Posterior cingulate gyrus (tissue), 11 donors: ENCODE measurements at regions not wholly inside any gene's neighbourhood (a gene's known extent, or its start where the extent isn't known, plus 50 kb on each side); places are given as distances from the start of the nearest gene placed in this dataset.

Experiments used
- DNase-seq, 10 donors: peaks; one replicate each; pipeline versions ENCODE4 v3.0.0 to v3.0.0-alpha.2; 2020 to 2021; ENCODE audit warnings: mixed read lengths in 3 of 10
- intact Hi-C: fragments of 100-400 bp; cut with DNase I; formaldehyde crosslinking; loops from one replicate; pipeline ENCODE4 v1.15.1; 2023

DNA sequence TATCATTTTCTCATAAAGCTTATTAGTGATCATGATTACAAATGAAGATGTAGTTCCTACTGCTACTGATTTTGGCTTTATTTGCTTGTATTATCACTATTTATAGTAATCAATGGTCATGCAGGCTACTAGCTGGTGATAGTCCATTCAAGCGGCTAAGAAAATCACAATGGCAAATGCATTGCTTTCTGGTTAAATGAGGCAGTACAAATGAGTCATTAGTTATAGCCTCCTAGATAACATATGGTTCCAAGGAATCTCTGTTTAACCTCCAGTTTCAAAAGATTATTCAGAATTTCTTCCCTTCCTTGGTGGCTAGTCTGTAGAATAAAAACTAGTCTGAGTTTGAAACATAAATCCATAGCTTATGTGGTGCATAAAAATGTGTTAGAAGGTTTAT is 141.3 kb upstream of the HTR2A start:
- intact Hi-C loops = no loop called here
- DNase-seq = no peak

DNA sequence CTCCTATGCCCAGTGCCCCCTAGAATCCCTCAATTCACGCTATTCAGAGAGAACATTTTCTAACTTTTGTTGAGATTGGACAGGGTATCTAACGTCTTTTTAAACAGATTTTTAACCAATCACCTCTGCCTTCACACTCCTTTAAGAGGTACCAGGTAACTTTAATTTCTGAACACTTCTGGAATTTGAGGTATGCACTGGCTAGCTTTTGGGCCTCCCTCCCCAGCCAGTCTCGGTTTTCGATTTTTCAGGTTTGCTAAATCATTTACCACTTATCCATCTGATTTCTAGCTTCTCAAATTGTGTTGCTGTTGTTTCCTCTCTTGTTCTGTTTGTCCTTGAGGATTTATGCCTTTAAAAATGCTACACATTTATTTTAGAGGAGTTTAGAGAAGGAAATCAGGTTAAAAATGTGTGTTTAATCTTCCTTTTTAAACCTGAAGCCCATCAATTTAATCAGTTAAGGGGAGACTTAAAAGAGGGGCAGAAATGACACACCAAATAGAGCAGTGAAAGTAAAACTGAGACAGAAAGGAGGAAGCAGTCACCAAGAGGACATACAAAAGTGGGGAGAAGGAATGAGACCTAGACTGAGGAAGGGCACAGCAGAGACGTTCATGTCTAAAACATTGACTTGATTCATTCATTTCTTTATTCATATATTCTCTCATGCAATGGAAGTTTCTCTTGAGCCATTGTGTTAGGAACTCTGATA is 139.6 kb upstream of the HTR2A start:
- intact Hi-C loops = no loop called here
- no peak for DNase-seq

DNA sequence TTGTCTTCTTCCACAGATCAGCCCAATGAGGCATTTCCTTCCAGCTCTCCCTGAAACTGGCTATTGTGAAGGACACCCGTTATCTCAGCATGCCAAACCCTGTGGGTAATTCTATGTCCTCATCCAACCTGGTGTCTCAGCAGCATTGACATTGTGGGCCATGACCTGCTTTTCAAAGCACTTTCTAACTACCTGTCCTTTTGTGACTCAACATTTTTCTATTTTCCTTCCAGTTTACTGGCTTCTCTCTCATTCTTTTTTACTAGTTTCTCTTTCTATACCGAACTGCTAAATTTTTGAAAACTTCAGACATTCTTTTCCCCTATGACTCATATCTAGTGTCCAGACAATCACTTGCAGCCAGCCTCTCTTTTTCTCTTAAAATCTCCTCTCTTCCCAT is 136.4 kb upstream of the HTR2A start:
- DNase-seq = no peak
- intact Hi-C loops = no loop called here

DNA sequence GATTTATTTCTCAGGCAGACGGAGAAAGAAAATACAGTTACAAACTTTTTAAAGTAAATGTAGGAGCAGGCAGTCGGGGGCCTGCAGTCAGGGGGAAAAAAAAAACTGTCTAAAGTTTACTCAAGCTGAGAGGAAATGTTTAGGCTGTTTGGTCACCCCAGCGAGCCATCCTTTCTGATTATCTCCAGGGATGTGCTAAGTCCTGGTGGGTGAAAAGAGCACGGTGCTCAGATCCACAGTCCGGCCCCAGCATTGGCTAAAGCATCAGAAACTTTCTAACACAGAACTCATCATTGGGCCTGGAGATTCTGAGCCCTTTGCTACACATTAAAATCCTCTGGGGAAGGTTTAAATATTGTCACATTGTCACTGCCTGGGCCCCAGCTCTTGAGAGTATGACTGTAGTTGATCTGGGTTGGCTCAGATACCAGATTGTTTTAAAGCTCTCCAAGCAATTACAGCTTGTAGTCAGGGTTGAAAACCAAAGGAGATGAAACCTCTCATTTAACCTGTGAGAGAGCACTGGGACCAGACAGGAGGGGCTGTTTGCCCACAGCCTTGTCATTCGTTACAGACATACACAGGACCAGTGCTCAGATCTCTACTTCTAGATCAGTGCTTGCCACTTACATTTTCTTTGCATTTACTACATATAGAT is 131.1 kb upstream of the HTR2A start:
- no peak for DNase-seq
- intact Hi-C loops = no loop called here

DNA sequence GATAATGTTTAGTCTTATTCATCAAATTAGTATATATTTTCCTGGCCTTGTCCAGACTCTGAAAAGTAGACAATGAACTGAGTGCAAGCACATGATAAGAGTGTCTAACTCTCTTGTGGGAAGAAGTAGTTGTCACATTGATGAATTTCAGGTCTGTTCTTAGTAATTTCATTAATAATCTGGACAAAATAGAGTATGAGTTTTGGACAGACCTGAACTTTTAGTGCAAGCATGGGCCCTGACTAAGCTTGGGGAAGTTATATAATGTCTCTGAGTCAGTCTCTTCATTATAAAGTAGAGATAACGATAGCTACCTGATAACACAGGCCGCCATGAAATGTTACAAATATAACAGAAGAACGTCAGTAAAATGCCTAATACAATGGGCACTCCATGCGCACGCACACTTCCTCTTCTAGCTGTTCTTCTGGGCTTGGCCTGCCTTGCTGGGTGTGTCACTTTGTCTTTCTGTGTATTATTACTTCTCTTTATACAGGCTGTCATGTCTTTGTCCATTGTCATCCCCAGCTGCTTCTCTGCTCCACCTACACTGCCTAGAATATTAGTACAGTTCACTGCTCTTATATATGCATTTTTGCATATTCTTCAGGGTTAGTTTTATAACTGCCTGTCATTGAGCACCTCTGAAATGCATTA is 129.1 kb upstream of the HTR2A start:
- no peak for DNase-seq

DNA sequence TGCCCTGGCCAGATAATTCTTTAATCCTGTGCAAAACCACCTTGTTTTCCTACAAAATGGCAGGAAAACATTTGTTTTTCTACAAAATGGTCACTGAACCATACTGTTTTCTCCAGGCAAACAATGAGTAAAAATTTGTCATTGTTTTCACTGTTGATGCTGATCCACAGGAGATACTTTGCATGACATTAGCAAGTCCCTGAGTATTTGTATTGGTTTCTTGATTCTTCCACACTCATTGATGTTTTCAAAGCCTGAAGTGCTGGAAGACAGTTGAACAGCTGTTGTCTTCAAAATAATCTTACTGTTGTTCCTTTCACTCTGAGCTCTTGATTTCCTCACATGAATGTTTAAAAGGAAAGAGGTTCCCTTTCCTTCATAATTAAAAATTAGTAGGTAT is 123.1 kb upstream of the HTR2A start:
- intact Hi-C loops = no loop called here
- DNase-seq = no peak

More for the DNA sequence above, 129.1 kb upstream of the HTR2A start:
- intact Hi-C loops = no loop called here

DNA sequence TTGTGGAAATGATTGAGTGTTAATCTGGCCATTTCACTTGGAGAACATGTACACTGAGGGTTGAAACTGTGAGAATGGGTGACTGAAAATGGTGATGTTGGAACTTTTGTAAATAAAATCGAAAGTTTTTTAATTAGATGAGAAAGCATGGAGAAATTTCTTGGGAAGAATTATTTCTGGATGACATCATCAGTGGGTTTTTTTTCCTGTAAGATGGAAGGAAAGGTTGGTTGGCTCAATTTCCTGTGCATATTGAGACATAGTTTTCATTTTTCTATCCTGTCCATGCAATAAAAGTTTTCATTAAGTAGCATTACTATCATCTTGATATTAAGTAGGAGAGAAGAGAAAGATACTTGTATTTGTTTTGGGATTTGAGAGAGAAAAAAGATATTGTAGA is 120.6 kb upstream of the HTR2A start:
- DNase-seq = no peak
- intact Hi-C loops = no loop called here

DNA sequence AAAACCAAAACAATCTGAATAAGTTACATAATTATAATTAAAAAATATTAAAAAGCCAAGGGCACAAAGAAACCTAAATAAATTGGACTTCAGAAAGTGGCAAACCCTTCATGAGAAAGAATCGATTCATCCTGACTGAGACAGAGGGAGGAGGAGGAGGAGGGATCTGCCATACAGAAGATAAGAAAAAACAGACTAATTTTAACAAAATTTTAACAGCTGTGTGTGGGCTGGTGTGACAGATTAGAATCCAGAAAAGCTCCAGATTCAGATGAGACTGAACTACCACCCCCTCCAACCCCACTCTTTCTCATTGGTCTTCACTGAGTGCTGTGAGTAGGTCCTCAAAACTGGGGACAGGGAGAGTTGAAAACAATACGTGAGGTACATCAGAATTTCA is 111.5 kb upstream of the HTR2A start:
- intact Hi-C loops = no loop called here
- no peak for DNase-seq

DNA sequence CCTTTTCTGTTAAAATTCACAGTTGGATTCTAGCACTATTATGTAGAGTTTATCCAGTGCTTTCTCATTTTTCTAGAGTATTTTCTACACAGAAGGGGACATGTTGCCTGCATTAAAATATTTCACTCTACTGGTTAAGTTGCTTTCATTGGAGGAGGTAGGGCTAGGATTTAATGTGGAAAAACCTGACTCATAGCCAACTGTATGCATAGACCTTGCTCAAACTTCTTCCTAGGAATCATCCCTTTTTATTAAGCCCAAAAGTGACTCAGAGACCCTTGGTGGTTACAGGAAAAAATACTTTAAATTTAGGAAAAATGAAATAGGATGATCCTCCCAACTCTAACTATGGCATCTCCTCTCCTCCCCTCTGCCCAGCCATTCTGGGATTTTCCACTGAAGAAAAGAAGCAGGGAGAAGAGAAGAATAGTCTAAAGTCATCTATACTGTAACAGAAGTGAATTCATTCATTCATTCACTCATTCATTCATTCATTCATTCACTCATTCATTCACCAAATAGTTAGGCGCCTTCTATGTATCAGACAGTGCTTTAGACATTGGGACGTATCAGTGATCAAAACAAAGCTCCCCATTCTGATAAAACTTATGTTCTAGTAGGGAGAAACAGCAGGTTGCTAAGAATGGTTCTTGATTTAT is 109.0 kb upstream of the HTR2A start:
- intact Hi-C loops = no loop called here
- no peak for DNase-seq

DNA sequence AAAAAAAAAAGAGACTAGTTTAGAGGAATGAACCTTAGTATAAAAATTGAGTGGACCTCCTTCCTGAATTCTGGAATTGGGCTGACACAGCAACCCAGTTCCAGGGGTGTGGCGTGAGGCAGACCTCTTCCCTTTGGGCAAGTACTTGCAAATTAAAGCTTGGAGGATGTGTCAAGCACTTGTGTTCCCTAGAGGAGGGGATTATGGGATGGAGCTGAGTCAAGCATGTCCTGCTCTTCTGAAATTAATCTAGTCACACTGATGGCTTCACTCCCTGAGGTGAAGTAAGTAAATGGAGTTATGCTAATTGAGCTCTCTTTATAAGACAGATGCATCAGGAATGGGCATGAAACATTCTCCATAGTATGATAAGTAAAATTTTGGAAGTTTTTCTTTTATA is 107.7 kb upstream of the HTR2A start:
- intact Hi-C loops = no loop called here
- no peak for DNase-seq

DNA sequence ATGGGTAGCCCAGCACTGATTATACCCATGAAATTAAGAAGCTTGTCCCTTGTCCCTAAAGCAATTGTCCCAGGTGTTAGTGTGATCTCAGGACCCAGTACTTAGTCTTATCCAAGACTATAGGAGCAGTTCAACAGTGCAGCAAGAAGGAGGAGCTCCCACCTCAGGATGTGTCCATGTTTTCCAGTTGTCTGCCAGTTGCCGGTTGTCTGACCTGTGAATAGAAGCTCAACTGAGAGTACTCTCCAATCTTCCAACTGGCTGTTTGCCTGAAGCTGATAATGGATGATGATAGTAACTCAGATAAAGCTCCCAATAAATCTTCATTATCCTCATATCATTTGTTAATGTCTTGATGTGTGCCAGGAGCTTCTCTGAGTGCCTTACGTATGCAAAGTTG is 107.2 kb upstream of the HTR2A start:
- DNase-seq = no peak
- intact Hi-C loops = no loop called here

DNA sequence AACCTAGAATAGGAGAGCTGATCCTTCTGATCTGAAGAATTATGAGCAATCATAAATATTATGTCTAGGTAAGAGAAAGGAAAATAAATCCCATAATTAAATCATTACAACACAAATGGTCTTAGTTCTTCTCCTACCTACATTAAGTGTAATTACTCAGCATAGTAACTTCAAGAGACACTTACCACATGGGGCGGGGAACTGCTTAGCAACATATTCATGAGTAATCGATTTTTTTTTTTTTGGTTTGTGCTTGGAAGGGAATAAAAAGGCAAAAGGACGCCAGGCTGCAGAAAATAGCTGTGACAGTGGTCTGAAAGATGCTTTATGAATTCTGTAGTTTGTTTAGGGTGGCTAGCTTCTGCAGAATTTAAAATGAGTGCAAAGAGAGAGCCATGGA is 103.3 kb upstream of the HTR2A start:
- DNase-seq = no peak
- intact Hi-C loops = no loop called here

DNA sequence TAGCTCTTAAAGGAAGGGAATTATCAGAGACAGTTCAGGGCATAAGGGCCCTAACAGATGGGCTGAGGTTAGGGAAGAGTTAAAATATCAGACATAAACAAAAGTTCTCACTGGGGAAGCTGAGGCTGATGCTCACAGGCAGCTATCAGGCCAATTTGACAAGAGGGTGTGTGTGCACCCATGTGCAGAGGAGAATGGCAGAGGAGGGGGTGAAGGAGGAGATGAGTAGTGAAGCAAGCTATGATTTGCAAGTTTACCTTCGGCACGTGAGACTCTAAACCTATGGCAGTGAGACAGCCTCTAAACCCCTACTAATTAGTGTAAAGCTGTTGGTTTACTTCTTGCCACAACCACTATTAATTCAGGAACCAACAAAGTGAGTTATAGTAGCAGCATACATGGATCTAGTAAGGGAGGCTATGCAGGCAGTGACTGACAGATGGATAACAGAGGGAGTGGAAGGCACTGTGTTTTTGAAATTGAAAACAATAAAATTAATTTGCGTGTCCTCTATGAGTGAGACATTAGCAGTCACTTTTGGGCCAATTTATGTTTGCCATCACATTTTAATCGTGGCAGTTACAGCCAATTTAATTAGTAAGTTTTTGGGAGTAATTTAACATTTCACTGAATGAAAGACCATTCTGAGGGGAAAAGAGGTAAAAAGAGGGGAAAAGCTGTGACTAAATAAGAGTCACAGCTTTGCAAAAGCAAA is 99.6 kb upstream of the HTR2A start:
- intact Hi-C loops = no loop called here
- no peak for DNase-seq

DNA sequence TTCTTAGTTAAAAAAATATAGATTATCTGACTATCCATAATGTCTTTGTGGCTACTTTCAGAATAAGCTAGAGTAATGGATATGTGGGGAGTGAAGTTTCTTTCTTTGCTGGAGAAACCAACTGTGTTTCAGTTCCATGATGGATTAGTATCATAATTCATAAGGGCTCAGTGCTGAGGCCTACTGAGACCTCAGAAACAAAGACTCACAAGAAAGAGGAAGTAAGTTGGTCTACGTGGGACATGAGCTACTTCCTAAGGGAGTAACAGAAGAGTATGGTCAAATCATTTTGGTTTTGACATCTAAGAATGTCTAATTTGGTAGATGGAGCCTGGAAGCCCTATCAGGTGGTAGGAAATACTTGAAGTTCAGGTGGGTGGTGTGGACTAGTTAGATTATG is 99.0 kb upstream of the HTR2A start:
- DNase-seq = no peak
- intact Hi-C loops = no loop called here

DNA sequence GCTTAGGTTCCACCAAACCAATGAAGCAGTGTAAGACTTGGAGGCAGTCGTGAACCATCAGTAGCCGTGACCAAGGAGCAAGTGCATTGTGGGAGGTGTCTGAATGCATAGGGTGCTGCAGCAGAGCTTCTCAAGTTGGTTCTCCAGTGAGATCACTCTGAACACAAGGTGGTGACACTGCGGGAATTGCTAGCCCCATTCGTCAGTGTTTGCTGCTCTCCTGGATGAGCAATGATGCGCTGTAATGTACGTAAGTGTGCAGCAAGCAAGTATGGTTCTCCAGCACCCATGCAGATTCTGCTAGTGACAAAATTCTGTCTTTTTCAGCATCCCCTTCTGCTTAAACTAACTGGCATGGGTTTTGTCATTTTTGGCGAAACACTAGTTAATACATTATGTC is 97.6 kb upstream of the HTR2A start:
- intact Hi-C loops = no loop called here
- no peak for DNase-seq

DNA sequence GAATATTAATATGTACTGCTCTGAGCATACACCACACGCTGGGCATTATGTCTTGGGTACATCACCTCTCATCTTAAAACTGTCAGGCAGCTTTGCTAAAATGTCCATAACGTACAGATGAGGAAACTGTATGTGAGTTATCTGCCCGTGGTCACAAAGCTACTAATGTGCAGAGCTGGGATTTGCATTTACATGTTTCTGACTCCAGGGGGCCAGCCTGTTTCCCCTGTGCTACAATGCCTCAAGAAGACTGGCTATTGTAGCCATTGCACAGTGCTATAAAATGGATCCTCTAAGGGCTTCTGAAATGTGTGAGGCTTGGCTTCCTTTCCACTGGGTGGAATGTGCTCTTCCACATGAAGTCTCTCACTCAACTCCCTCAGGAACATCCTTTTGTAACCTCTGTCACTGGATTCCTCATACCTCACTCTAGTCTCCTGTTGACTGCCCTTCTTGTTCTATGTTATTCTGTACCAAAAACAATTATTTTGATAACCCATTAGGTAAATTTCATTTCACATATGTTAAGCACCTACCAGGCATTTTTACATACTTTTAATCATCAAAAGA is 95.6 kb upstream of the HTR2A start:
- intact Hi-C loops = no loop called here
- no peak for DNase-seq

DNA sequence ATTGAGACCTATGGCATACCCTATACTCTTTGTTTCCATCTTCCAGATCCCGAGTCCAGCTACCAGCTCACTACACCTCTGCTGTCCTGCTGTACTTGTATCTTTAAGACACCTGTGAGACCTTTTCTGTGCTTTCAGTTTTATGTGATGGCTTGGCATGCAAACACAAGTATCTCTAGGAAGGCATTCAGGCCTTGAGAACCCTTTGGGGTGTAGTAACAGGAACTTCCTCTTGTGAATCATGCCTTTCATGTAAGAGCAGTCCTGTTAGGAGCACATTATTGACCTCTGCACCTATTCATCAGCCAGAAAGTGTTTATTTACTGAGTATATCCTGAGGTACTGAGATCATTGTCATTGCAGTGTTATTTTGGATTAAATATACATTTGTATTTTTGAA is 87.0 kb upstream of the HTR2A start:
- DNase-seq = no peak
- intact Hi-C loops = no loop called here

DNA sequence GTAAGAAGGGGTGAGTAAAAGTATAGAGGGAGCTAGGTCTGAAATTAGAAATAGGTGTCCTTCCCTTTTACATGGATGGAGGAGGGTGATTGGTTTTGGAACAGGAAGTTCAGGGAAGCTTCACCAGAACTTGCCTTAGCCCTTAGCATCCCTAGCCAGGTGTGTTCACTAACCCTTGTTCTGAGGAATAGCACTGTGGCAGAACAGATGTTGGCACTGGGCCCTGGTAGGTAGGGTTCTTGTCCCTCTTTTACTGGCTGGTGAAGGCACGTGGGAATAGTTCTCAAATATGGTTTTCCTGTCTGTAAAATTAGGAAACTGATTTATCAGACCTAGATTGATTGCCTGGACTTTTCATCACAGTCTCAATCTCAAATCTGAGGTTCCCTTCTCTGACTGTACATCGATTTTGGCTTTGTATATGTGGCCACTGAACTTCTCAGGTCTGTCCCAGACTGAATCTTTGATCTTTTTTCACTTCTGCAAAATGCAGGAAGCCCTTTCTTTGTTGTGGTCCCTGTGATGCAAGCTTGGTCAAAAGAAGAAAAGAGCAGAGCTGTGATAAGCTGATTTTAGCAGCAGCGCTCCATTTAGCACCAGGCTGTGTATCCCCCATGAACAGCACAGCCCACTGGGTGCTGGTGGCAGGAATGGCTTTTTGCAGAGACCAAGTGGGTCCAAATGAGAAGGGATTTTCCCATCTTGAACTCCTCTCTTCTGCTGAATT is 86.2 kb upstream of the HTR2A start:
- intact Hi-C loops = no loop called here
- DNase-seq = no peak

DNA sequence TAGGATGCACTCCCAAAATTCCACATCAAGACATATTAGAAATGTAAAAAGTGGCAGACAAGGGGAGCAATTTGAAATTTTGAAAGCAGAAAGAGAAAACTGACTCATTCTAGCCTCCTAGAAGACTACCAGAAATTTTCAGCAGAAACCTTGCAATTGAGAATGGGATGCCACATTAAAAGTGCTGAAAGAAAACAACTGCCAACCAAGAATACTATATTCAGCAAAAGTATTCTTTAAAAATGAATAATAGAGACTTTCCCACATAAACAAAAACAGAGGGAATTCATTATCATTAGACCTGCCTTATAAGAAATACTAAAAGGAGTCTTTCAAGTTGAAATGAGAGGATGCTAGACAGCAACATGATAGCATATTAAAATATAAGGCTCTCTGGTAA is 78.3 kb upstream of the HTR2A start:
- intact Hi-C loops = no loop called here
- DNase-seq = no peak

DNA sequence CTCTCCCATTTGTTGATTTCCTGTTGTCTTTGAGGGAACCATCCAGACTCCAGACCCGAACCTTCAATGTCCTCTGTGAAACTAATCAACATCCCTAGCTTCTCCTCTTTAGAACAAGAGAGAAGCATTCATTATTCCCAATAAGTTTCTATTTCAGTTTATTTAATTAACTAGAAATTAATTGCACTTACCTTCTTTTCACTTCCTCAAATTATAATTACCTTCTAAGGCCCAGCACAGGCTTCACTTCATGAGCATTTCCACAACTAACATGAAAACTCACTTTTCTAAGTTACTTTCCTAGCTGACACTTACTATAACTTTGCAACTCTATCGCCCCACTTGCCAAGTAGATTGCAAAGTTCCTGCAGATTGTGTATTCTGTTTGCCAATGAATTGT is 71.6 kb upstream of the HTR2A start:
- intact Hi-C loops = no loop called here
- no peak for DNase-seq
